GM21367 (cell line): ENCODE measurements at regions not wholly inside any gene's neighbourhood (a gene's known extent, or its start where the extent isn't known, plus 50 kb on each side); places are given as distances from the start of the nearest gene placed in this dataset.

ENCODE experiments used
- ATAC-seq: cut with Tn5 transposase; IDR thresholded peaks from one replicate; pipeline ENCODE4 v1.9.1; 2021; ENCODE audit not compliant: unreplicated experiment

- ATAC-seq, result no peak
Observed at GRCh38 chr6:4591218-4591617, 185.0 kb upstream of the CDYL start.

GRCh38 chr6:4589295-4589694, 186.9 kb upstream of the CDYL start:
- no peak for ATAC-seq

- no peak for ATAC-seq
Observed at GRCh38 chr6:4588581-4588980, 187.6 kb upstream of the CDYL start.

GRCh38 chr6:4588163-4588562, 188.0 kb upstream of the CDYL start:
- no peak for ATAC-seq

- ATAC-seq, result no peak
Observed at GRCh38 chr6:4587171-4587570, 189.0 kb upstream of the CDYL start.

GRCh38 chr6:4586469-4586859, 189.7 kb upstream of the CDYL start:
- ATAC-seq, result no peak

GRCh38 chr6:4585682-4586468, 190.3 kb upstream of the CDYL start:
- no peak for ATAC-seq

- no peak for ATAC-seq
Observed at GRCh38 chr6:4584801-4585200, 191.4 kb upstream of the CDYL start.

- ATAC-seq, result no peak
Observed at GRCh38 chr6:4582506-4583417, 193.4 kb upstream of the CDYL start.

GRCh38 chr6:4581468-4582385, 194.5 kb upstream of the CDYL start:
- ATAC-seq, result no peak

GRCh38 chr6:4580361-4580760, 195.8 kb upstream of the CDYL start:
- no peak for ATAC-seq

GRCh38 chr6:4577406-4577805, 198.8 kb upstream of the CDYL start:
- no peak for ATAC-seq

- ATAC-seq, result no peak
Observed at GRCh38 chr6:4575714-4576113, 200.5 kb upstream of the CDYL start.

- ATAC-seq, result no peak
Observed at GRCh38 chr6:4574007-4574406, 202.2 kb upstream of the CDYL start.

- ATAC-seq, result no peak
Observed at GRCh38 chr6:4571011-4571410, 205.2 kb upstream of the CDYL start.

- ATAC-seq, result no peak
Observed at GRCh38 chr6:4568138-4568537, 208.1 kb upstream of the CDYL start.

- ATAC-seq, result no peak
Observed at GRCh38 chr6:4567141-4567540, 209.1 kb upstream of the CDYL start.

GRCh38 chr6:4565301-4566250, 210.6 kb upstream of the CDYL start:
- ATAC-seq, result no peak

GRCh38 chr6:4564801-4565271, 211.4 kb upstream of the CDYL start:
- no peak for ATAC-seq

- ATAC-seq, result no peak
Observed at GRCh38 chr6:4563877-4564276, 212.3 kb upstream of the CDYL start.
